ENCODE measurements at regions not wholly inside any gene's neighbourhood (a gene's known extent, or its start where the extent isn't known, plus 50 kb on each side); places are given as distances from the start of the nearest gene placed in this dataset.

- TF ChIP-seq, protein P1, sequence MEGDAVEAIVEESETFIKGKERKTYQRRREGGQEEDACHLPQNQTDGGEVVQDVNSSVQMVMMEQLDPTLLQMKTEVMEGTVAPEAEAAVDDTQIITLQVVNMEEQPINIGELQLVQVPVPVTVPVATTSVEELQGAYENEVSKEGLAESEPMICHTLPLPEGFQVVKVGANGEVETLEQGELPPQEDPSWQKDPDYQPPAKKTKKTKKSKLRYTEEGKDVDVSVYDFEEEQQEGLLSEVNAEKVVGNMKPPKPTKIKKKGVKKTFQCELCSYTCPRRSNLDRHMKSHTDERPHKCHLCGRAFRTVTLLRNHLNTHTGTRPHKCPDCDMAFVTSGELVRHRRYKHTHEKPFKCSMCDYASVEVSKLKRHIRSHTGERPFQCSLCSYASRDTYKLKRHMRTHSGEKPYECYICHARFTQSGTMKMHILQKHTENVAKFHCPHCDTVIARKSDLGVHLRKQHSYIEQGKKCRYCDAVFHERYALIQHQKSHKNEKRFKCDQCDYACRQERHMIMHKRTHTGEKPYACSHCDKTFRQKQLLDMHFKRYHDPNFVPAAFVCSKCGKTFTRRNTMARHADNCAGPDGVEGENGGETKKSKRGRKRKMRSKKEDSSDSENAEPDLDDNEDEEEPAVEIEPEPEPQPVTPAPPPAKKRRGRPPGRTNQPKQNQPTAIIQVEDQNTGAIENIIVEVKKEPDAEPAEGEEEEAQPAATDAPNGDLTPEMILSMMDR (conservative IDR thresholded peaks at IDR 0.05 in 1 of 2, IDR thresholded peaks at IDR 0.05 in 1 of 2; ENCODE audit: extremely low read depth in 1 of 2, insufficient read depth in 1 of 2, low read depth in 1 of 2, low read length in 2 of 2): no peak
- TF ChIP-seq EZH2 (IDR thresholded peaks at IDR 0.05; ENCODE audit: borderline replicate concordance, low read length): no peak
Observed at GRCh38 chr4:117831060-117831683, 203.1 kb upstream of the NDST3 start.
